ENCODE measurements at regions not wholly inside any gene's neighbourhood (a gene's known extent, or its start where the extent isn't known, plus 50 kb on each side); places are given as distances from the start of the nearest gene placed in this dataset.

GRCh38 chr18:30658306-30658705 lies 384.2 kb downstream of the DSC3 start:
- TF ChIP-seq POLR2A (IDR thresholded peaks at IDR 0.05; ENCODE audit: low read length) (no peak), GATA1 (IDR thresholded peaks at IDR 0.05; ENCODE audit: low read depth, low read length) (no peak)
- DNase-seq: no peak

- TF ChIP-seq POLR2A (IDR thresholded peaks at IDR 0.05; ENCODE audit: low read length) (no peak), GATA1 (IDR thresholded peaks at IDR 0.05; ENCODE audit: low read depth, low read length) (no peak)
These were observed 390.2 kb downstream of the DSC3 start for GRCh38 chr18:30652387-30652786.

GRCh38 chr18:30650499-30650898 lies 392.0 kb downstream of the DSC3 start:
- DNase-seq: no peak
- TF ChIP-seq GATA1 (IDR thresholded peaks at IDR 0.05; ENCODE audit: low read depth, low read length) (no peak), POLR2A (IDR thresholded peaks at IDR 0.05; ENCODE audit: low read length) (no peak)

More at GRCh38 chr18:30652387-30652786, 390.2 kb downstream of the DSC3 start:
- DNase-seq: no peak

GRCh38 chr18:30644158-30644557 lies 398.4 kb downstream of the DSC3 start:
- no peak for DNase-seq
- no peak for TF ChIP-seq GATA1 (IDR thresholded peaks at IDR 0.05; ENCODE audit: low read depth, low read length)
- no peak for TF ChIP-seq POLR2A (IDR thresholded peaks at IDR 0.05; ENCODE audit: low read length)

- TF ChIP-seq GATA1 (IDR thresholded peaks at IDR 0.05; ENCODE audit: low read depth, low read length) (no peak), POLR2A (IDR thresholded peaks at IDR 0.05; ENCODE audit: low read length) (no peak)
- no peak for DNase-seq
These were observed 403.2 kb downstream of the DSC3 start for GRCh38 chr18:30639361-30639760.

GRCh38 chr18:30634249-30634648 lies 408.3 kb downstream of the DSC3 start:
- no peak for DNase-seq
- TF ChIP-seq POLR2A (IDR thresholded peaks at IDR 0.05; ENCODE audit: low read length) (no peak), GATA1 (IDR thresholded peaks at IDR 0.05; ENCODE audit: low read depth, low read length) (no peak)

GRCh38 chr18:30632071-30632698 lies 410.4 kb downstream of the DSC3 start:
- no peak for DNase-seq
- no peak for TF ChIP-seq GATA1 (IDR thresholded peaks at IDR 0.05; ENCODE audit: low read depth, low read length)
- no peak for TF ChIP-seq POLR2A (IDR thresholded peaks at IDR 0.05; ENCODE audit: low read length)

GRCh38 chr18:30625961-30626360 lies 416.6 kb downstream of the DSC3 start:
- TF ChIP-seq POLR2A (IDR thresholded peaks at IDR 0.05; ENCODE audit: low read length) (no peak), GATA1 (IDR thresholded peaks at IDR 0.05; ENCODE audit: low read depth, low read length) (no peak)
- no peak for DNase-seq

- no peak for TF ChIP-seq GATA1 (IDR thresholded peaks at IDR 0.05; ENCODE audit: low read depth, low read length)
- no peak for TF ChIP-seq POLR2A (IDR thresholded peaks at IDR 0.05; ENCODE audit: low read length)
- no peak for DNase-seq
These were observed 419.0 kb downstream of the DSC3 start for GRCh38 chr18:30623401-30624065.

- TF ChIP-seq POLR2A (IDR thresholded peaks at IDR 0.05; ENCODE audit: low read length) (no peak), GATA1 (IDR thresholded peaks at IDR 0.05; ENCODE audit: low read depth, low read length) (no peak)
- no peak for DNase-seq
These were observed 419.9 kb downstream of the DSC3 start for GRCh38 chr18:30622635-30623034.

GRCh38 chr18:30622104-30622503 lies 420.4 kb downstream of the DSC3 start:
- TF ChIP-seq POLR2A (IDR thresholded peaks at IDR 0.05; ENCODE audit: low read length) (no peak), GATA1 (IDR thresholded peaks at IDR 0.05; ENCODE audit: low read depth, low read length) (no peak)
- no peak for DNase-seq

- no peak for DNase-seq
- TF ChIP-seq GATA1 (IDR thresholded peaks at IDR 0.05; ENCODE audit: low read depth, low read length): no peak
- no peak for TF ChIP-seq POLR2A (IDR thresholded peaks at IDR 0.05; ENCODE audit: low read length)
These were observed 424.0 kb downstream of the DSC3 start for GRCh38 chr18:30618567-30618966.

- TF ChIP-seq POLR2A (IDR thresholded peaks at IDR 0.05; ENCODE audit: low read length) (no peak), GATA1 (IDR thresholded peaks at IDR 0.05; ENCODE audit: low read depth, low read length) (no peak)
- DNase-seq: no peak
These were observed 426.1 kb downstream of the DSC3 start for GRCh38 chr18:30616414-30616813.

- no peak for DNase-seq
- no peak for TF ChIP-seq GATA1 (IDR thresholded peaks at IDR 0.05; ENCODE audit: low read depth, low read length)
- no peak for TF ChIP-seq POLR2A (IDR thresholded peaks at IDR 0.05; ENCODE audit: low read length)
These were observed 429.1 kb downstream of the DSC3 start for GRCh38 chr18:30613467-30613801.

GRCh38 chr18:30601541-30601940 lies 441.0 kb downstream of the DSC3 start:
- no peak for DNase-seq
- TF ChIP-seq GATA1 (IDR thresholded peaks at IDR 0.05; ENCODE audit: low read depth, low read length): no peak
- no peak for TF ChIP-seq POLR2A (IDR thresholded peaks at IDR 0.05; ENCODE audit: low read length)

All from erythroblast (primary cell).